ENCODE measurements at regions not wholly inside any gene's neighbourhood (a gene's known extent, or its start where the extent isn't known, plus 50 kb on each side); places are given as distances from the start of the nearest gene placed in this dataset.

DNA sequence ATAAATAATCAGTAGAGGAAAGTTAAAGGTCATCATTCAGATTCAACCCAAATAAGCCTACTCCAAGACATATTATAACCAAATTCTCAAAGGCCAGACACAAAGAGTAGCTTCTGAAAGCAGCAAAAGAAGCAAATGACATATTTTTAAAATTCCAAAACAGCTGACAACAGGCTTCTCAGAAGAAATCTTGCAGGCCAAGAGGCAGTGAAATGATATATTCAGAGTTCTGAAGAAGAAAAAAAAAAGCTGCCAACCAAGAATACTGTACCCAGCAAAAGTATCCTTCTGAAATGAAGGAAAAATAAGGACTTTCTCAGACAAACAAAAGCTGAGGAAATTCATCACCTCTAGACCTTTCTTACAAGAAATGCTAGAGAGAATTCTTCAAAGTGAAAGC lies 787.1 kb upstream of the TENM4 start:
- TF ChIP-seq, protein P1, sequence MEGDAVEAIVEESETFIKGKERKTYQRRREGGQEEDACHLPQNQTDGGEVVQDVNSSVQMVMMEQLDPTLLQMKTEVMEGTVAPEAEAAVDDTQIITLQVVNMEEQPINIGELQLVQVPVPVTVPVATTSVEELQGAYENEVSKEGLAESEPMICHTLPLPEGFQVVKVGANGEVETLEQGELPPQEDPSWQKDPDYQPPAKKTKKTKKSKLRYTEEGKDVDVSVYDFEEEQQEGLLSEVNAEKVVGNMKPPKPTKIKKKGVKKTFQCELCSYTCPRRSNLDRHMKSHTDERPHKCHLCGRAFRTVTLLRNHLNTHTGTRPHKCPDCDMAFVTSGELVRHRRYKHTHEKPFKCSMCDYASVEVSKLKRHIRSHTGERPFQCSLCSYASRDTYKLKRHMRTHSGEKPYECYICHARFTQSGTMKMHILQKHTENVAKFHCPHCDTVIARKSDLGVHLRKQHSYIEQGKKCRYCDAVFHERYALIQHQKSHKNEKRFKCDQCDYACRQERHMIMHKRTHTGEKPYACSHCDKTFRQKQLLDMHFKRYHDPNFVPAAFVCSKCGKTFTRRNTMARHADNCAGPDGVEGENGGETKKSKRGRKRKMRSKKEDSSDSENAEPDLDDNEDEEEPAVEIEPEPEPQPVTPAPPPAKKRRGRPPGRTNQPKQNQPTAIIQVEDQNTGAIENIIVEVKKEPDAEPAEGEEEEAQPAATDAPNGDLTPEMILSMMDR (IDR thresholded peaks at IDR 0.05), result no peak
- no peak for TF ChIP-seq POLR2A (IDR thresholded peaks at IDR 0.05)

All from Peyer's patch (tissue), 4 donors.